Stimulated activated CD4-positive, alpha-beta T cell treated with anti-CD3 and anti-CD28 coated beads, TNF-alpha, amount 100 ng/mL, for 1 hour (primary cell): ENCODE measurements at regions not wholly inside any gene's neighbourhood (a gene's known extent, or its start where the extent isn't known, plus 50 kb on each side); places are given as distances from the start of the nearest gene placed in this dataset.

Source experiments
- DNase-seq, 3 donors: peaks; one replicate each; pipeline ENCODE4 v3.0.0-alpha.2; 2020; ENCODE audit warnings: low read depth in 3 of 3, low spot score in 1 of 3

GRCh38 chr20:40769677-40770285 lies 80.7 kb upstream of the MAFB start:
- no peak for DNase-seq

- no peak for DNase-seq
These were observed 81.7 kb upstream of the MAFB start for GRCh38 chr20:40770564-40771307.

GRCh38 chr20:40771308-40771610 lies 82.2 kb upstream of the MAFB start:
- no peak for DNase-seq

- DNase-seq = no peak
These were observed 82.9 kb upstream of the MAFB start for GRCh38 chr20:40771848-40772511.

GRCh38 chr20:40773376-40773775 lies 84.3 kb upstream of the MAFB start:
- no peak for DNase-seq

GRCh38 chr20:40774252-40774651 lies 85.2 kb upstream of the MAFB start:
- no peak for DNase-seq

- DNase-seq = no peak
These were observed 86.6 kb upstream of the MAFB start for GRCh38 chr20:40775561-40776146.

- DNase-seq = no peak
These were observed 87.7 kb upstream of the MAFB start for GRCh38 chr20:40776466-40777457.

GRCh38 chr20:40777653-40778052 lies 88.6 kb upstream of the MAFB start:
- DNase-seq = no peak

- no peak for DNase-seq
These were observed 90.0 kb upstream of the MAFB start for GRCh38 chr20:40778894-40779496.

- no peak for DNase-seq
These were observed 92.4 kb upstream of the MAFB start for GRCh38 chr20:40781327-40782042.

- DNase-seq = no peak
These were observed 93.0 kb upstream of the MAFB start for GRCh38 chr20:40782043-40782368.

- no peak for DNase-seq
These were observed 96.3 kb upstream of the MAFB start for GRCh38 chr20:40785346-40785745.

- no peak for DNase-seq
These were observed 97.3 kb upstream of the MAFB start for GRCh38 chr20:40786336-40786735.

GRCh38 chr20:40787941-40788340 lies 98.9 kb upstream of the MAFB start:
- no peak for DNase-seq

GRCh38 chr20:40797425-40797824 lies 108.4 kb upstream of the MAFB start:
- DNase-seq = no peak

GRCh38 chr20:40798066-40798465 lies 109.0 kb upstream of the MAFB start:
- no peak for DNase-seq

GRCh38 chr20:40802886-40803285 lies 113.8 kb upstream of the MAFB start:
- no peak for DNase-seq

GRCh38 chr20:40803381-40803780 lies 114.3 kb upstream of the MAFB start:
- DNase-seq = no peak

GRCh38 chr20:40805592-40805991 lies 116.6 kb upstream of the MAFB start:
- no peak for DNase-seq
